Activated CD8-positive, alpha-beta T cell treated with anti-CD3 and anti-CD28 coated beads for 36 hours (primary cell): ENCODE measurements at regions not wholly inside any gene's neighbourhood (a gene's known extent, or its start where the extent isn't known, plus 50 kb on each side); places are given as distances from the start of the nearest gene placed in this dataset.

Experiments
- ATAC-seq: fragments of 200-7000 bp; cut with Tn5 transposase; one replicate; pipeline ENCODE4 v1.10.0; 2021; ENCODE audit warnings: mild to moderate bottlenecking, moderate library complexity
- CTCF ChIA-PET: fragments of 350-600 bp; sonication (Branson Sonifier 250); formaldehyde crosslinking; loops from one replicate; lab custom pipeline; 2021; ENCODE audit warnings: antibody characterized with exemption; lab: Charles Lee
- POLR2A ChIA-PET: fragments of 350-600 bp; sonication (Branson Sonifier 250); formaldehyde crosslinking; loops from one replicate; lab custom pipeline; 2021; ENCODE audit warnings: antibody characterized with exemption; lab: Charles Lee
- DNase-seq: peaks from one replicate; pipeline ENCODE4 v3.0.0-alpha.2; 2020
- H3K27ac Mint-ChIP-seq: one replicate; pipeline ENCODE4 v1.8.0; 2021; ENCODE audit warnings: mild to moderate bottlenecking, mixed read lengths
- H3K27me3 Mint-ChIP-seq: one replicate; pipeline ENCODE4 v1.8.0; 2021; ENCODE audit warnings: mixed read lengths
- H3K36me3 Mint-ChIP-seq: one replicate; pipeline ENCODE4 v1.8.0; 2021; ENCODE audit warnings: low read depth, mixed read lengths
- H3K4me1 Mint-ChIP-seq: one replicate; pipeline ENCODE4 v1.8.0; 2021; ENCODE audit warnings: low read depth, mixed read lengths
- H3K4me3 Mint-ChIP-seq: one replicate; pipeline ENCODE4 v1.8.0; 2021; ENCODE audit warnings: mild to moderate bottlenecking, moderate library complexity, mixed read lengths
- H3K9me3 Mint-ChIP-seq: one replicate; pipeline ENCODE4 v1.8.0; 2021; ENCODE audit warnings: mixed read lengths
- intact Hi-C: fragments of 100-400 bp; cut with micrococcal nuclease; formaldehyde crosslinking; loops from one replicate; pipeline ENCODE4 v1.10.0; 2022
- TF ChIP-seq, protein P1 (sequence below): fragments of 200-600 bp; IDR thresholded peaks from one replicate; pipeline ENCODE4 v1.8.0; 2022; ENCODE audit warnings: antibody characterized with exemption, mild to moderate bottlenecking

DNA sequence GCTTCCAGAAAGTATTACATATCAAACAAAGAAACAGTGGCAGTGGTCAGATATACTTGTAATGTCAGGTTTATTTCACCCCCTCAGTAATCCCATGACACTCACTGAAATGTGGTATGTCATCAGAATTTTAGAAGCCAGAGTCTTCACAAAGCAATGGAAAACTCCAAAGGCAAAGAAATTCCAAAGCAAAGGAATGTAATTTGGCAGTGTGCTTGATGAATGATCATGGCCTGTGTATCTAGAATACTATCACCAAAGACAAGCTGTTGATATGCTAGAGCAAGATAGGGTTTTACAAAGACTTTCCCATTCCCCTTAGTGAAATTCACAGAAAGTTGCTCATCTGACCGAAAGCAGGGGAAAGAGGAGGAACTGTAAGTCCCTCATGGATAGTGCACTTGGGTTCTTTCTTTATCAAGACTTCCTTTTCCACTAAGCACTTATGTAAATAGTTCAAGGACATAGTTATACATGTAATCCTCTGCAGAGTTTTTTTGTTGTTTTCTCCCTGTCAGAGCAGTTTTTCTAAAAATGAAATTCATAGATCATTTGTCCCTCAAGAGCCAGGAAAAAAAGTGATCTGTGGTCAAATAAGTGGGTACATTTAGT is 243.4 kb downstream of the NHLRC3 start:
- Mint-ChIP-seq H3K27ac (no peak overlapping the region), H3K36me3 (no peaks in the 10 kb centered on the region), H3K27me3 (peaks cover 13% of the 10 kb centered on the region), H3K4me1 (no peaks in the 10 kb centered on the region), H3K4me3 (no peak overlapping the region), H3K9me3 (peaks cover 1% of the 10 kb centered on the region)
- TF ChIP-seq, protein P1, sequence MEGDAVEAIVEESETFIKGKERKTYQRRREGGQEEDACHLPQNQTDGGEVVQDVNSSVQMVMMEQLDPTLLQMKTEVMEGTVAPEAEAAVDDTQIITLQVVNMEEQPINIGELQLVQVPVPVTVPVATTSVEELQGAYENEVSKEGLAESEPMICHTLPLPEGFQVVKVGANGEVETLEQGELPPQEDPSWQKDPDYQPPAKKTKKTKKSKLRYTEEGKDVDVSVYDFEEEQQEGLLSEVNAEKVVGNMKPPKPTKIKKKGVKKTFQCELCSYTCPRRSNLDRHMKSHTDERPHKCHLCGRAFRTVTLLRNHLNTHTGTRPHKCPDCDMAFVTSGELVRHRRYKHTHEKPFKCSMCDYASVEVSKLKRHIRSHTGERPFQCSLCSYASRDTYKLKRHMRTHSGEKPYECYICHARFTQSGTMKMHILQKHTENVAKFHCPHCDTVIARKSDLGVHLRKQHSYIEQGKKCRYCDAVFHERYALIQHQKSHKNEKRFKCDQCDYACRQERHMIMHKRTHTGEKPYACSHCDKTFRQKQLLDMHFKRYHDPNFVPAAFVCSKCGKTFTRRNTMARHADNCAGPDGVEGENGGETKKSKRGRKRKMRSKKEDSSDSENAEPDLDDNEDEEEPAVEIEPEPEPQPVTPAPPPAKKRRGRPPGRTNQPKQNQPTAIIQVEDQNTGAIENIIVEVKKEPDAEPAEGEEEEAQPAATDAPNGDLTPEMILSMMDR: no peak
- intact Hi-C loops: no loop called here
- ATAC-seq (no peak), DNase-seq (no peak)
- ChIA-PET CTCF (no interaction called here), POLR2A (no interaction called here)

- Mint-ChIP-seq H3K36me3 (no peaks in the 10 kb centered on the region), H3K4me3 (no peak overlapping the region), H3K27me3 (peaks cover 13% of the 10 kb centered on the region), H3K4me1 (no peaks in the 10 kb centered on the region), H3K27ac (no peak overlapping the region), H3K9me3 (peaks cover 7% of the 10 kb centered on the region)
- intact Hi-C loops: no loop called here
- ChIA-PET POLR2A (no interaction called here), CTCF (no interaction called here)
- DNase-seq: no peak
- TF ChIP-seq, protein P1: no peak
- no peak for ATAC-seq
Measured at GRCh38 chr13:39282400-39282972, 244.2 kb downstream of the NHLRC3 start.

GRCh38 chr13:39283072-39283471 is 244.8 kb downstream of the NHLRC3 start:
- CTCF ChIA-PET: no interaction called here

GRCh38 chr13:39284801-39285388 is 246.6 kb downstream of the NHLRC3 start:
- Mint-ChIP-seq H3K4me3 (no peak overlapping the region), H3K4me1 (no peaks in the 10 kb centered on the region), H3K9me3 (peaks cover 17% of the 10 kb centered on the region), H3K36me3 (no peaks in the 10 kb centered on the region), H3K27me3 (peaks cover 11% of the 10 kb centered on the region), H3K27ac (no peak overlapping the region)
- POLR2A ChIA-PET: no interaction called here
- intact Hi-C loops: no loop called here
- CTCF ChIA-PET: interaction anchor here (1.1 kb wide), 1 partner anchor 18 kb away, joined by 3 read pairs; no protein-coding TSS in a partner anchor
- ATAC-seq (no peak), DNase-seq (no peak)
- TF ChIP-seq, protein P1: no peak

More at GRCh38 chr13:39283072-39283471, 244.8 kb downstream of the NHLRC3 start:
- no peak overlapping the region for H3K27ac Mint-ChIP-seq
- no peaks in the 10 kb centered on the region for H3K4me1 Mint-ChIP-seq
- POLR2A ChIA-PET: no interaction called here
- peaks cover 7% of the 10 kb centered on the region for H3K9me3 Mint-ChIP-seq
- TF ChIP-seq, protein P1: no peak
- no peak for DNase-seq
- no peak for ATAC-seq
- H3K27me3 Mint-ChIP-seq: peaks cover 13% of the 10 kb centered on the region
- intact Hi-C loops: no loop called here
- H3K36me3 Mint-ChIP-seq: no peaks in the 10 kb centered on the region
- H3K4me3 Mint-ChIP-seq: no peak overlapping the region
